ENCODE measurements at regions not wholly inside any gene's neighbourhood (a gene's known extent, or its start where the extent isn't known, plus 50 kb on each side); places are given as distances from the start of the nearest gene placed in this dataset.

DNA sequence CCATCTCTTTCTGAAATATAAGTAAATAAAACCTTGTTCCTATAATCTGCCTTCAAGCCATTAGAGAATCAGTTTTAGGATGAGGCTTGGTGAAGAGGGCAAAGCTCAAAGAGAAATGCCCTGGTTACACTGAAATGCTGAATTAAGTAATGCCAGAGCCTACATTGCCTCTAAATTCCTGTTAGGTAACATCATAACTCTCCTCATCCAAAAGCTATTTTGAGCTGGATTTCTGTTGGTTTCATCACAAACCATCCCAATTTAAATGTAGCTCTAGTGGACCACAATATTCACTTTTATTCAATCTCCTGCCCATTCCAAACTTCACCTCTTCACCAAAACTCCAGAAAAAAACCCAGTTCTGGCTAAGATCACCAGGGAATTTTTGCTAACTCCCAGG is 1319.7 kb upstream of the TENM3 start:
- TF ChIP-seq, protein P1, sequence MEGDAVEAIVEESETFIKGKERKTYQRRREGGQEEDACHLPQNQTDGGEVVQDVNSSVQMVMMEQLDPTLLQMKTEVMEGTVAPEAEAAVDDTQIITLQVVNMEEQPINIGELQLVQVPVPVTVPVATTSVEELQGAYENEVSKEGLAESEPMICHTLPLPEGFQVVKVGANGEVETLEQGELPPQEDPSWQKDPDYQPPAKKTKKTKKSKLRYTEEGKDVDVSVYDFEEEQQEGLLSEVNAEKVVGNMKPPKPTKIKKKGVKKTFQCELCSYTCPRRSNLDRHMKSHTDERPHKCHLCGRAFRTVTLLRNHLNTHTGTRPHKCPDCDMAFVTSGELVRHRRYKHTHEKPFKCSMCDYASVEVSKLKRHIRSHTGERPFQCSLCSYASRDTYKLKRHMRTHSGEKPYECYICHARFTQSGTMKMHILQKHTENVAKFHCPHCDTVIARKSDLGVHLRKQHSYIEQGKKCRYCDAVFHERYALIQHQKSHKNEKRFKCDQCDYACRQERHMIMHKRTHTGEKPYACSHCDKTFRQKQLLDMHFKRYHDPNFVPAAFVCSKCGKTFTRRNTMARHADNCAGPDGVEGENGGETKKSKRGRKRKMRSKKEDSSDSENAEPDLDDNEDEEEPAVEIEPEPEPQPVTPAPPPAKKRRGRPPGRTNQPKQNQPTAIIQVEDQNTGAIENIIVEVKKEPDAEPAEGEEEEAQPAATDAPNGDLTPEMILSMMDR (IDR thresholded peaks at IDR 0.05 in 8 of 11, conservative IDR thresholded peaks at IDR 0.05 in 3 of 11), result no peak
- TF ChIP-seq POLR2AphosphoS5 (IDR thresholded peaks at IDR 0.05) (no peak), POLR2A (IDR thresholded peaks at IDR 0.05) (no peak)
